ENCODE measurements at regions not wholly inside any gene's neighbourhood (a gene's known extent, or its start where the extent isn't known, plus 50 kb on each side); places are given as distances from the start of the nearest gene placed in this dataset.

DNA sequence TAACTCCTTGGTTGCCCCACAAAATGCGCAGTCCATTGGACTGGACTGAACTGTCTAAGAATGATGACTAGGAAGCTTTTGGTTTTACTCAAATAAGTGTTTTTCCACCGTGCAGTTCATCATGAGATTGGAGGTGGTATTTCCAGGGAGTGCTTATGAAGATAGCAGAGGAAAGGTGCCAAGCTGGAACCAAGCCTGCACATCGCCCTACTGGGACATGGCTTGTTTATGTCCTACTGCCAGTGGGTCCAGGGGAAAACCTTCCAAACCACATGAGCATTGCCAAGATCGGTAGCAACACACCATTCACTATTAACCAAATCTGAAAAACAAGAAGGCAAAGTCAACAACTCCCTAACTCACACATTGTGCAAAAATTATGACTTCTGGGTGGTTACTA lies 54.7 kb upstream of the DSCAM start:
- intact Hi-C loops (cut with micrococcal nuclease) (no loop called here), in situ Hi-C loops (cut with MboI; ENCODE audit: low sequenced_read_pairs) (no loop called here), dilution Hi-C loops (cut with HindIII; ENCODE audit: low sequenced_read_pairs, unreplicated experiment) (no loop called here)
- Histone ChIP-seq H2AK9ac (replicated peaks; ENCODE audit: low read depth, low read length, poor library complexity) (no peak overlapping the region), H4K5ac (ENCODE audit: low read depth, low read length) (no peak overlapping the region), H2BK120ac (ENCODE audit: low read depth, low read length) (no peak overlapping the region), H3K36me3 (ENCODE audit: control insufficient read depth, insufficient read depth, low read length) (no peaks in the 10 kb centered on the region), H3K4ac (ENCODE audit: low read depth, low read length) (no peak overlapping the region), H2BK5ac (ENCODE audit: low read depth, low read length, poor library complexity, severe bottlenecking) (no peak overlapping the region), H3K79me1 (ENCODE audit: low read depth in 1 of 2, low read length in 2 of 2) (no peaks in the 10 kb centered on the region), H3K23ac (ENCODE audit: low read depth, low read length) (no peak overlapping the region), H4K8ac (ENCODE audit: low read depth in 2 of 2, low read length in 2 of 2) (no peak overlapping the region), H3K18ac (ENCODE audit: low read depth, low read length) (no peak overlapping the region), H3K9me1 (ENCODE audit: insufficient read depth, low read length) (no peaks in the 10 kb centered on the region), H3K4me2 (ENCODE audit: low read depth, low read length) (no peak overlapping the region), H4K91ac (ENCODE audit: insufficient read depth, low read depth, low read length) (no peak overlapping the region), H3K4me3 (ENCODE audit: insufficient read depth, low read depth, low read length) (no peak overlapping the region), H3K27me3 (ENCODE audit: control insufficient read depth, insufficient read depth, low read length) (no peaks in the 10 kb centered on the region), H3K14ac (replicated peaks; ENCODE audit: low read depth, low read length) (no peak overlapping the region), H3K4me1 (ENCODE audit: control insufficient read depth, insufficient read depth, low read length) (no peaks in the 10 kb centered on the region), H2BK20ac (ENCODE audit: low read depth, low read length) (no peak overlapping the region), H3K56ac (ENCODE audit: extremely low read depth, insufficient read depth, low read length) (no peak overlapping the region), H3K9ac (ENCODE audit: low read depth, low read length) (no peak overlapping the region), H3K27ac (ENCODE audit: insufficient read depth, low read length) (no peak overlapping the region), H2AK5ac (ENCODE audit: low read depth, low read length) (no peak overlapping the region), H2AFZ (replicated peaks; ENCODE audit: low read length, poor library complexity) (no peak overlapping the region), H3K9me3 (ENCODE audit: control insufficient read depth, insufficient read depth, low read length) (peaks cover 29% of the 10 kb centered on the region), H4K20me1 (ENCODE audit: insufficient read depth, low read length) (no peaks in the 10 kb centered on the region), H2BK15ac (ENCODE audit: low read depth, low read length) (no peak overlapping the region)
- ATAC-seq (ENCODE audit: low read depth) (no peak), DNase-seq (no peak)
- TF ChIP-seq CHD1 (IDR thresholded peaks at IDR 0.05; ENCODE audit: low read depth, low read length), result no peak
- TF ChIP-seq, protein P1, sequence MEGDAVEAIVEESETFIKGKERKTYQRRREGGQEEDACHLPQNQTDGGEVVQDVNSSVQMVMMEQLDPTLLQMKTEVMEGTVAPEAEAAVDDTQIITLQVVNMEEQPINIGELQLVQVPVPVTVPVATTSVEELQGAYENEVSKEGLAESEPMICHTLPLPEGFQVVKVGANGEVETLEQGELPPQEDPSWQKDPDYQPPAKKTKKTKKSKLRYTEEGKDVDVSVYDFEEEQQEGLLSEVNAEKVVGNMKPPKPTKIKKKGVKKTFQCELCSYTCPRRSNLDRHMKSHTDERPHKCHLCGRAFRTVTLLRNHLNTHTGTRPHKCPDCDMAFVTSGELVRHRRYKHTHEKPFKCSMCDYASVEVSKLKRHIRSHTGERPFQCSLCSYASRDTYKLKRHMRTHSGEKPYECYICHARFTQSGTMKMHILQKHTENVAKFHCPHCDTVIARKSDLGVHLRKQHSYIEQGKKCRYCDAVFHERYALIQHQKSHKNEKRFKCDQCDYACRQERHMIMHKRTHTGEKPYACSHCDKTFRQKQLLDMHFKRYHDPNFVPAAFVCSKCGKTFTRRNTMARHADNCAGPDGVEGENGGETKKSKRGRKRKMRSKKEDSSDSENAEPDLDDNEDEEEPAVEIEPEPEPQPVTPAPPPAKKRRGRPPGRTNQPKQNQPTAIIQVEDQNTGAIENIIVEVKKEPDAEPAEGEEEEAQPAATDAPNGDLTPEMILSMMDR (conservative IDR thresholded peaks at IDR 0.05; ENCODE audit: low read depth, low read length), result no peak
- no peak for TF ChIP-seq BHLHE40 (IDR thresholded peaks at IDR 0.05; ENCODE audit: low read depth, low read length)
- no peak for TF ChIP-seq MAZ (IDR thresholded peaks at IDR 0.05; ENCODE audit: borderline replicate concordance, low read depth, low read length)
- no peak for TF ChIP-seq POLR2A (IDR thresholded peaks at IDR 0.05; ENCODE audit: low read depth, low read length)
- no peak for TF ChIP-seq MXI1 (IDR thresholded peaks at IDR 0.05; ENCODE audit: borderline replicate concordance, low read depth, low read length)
- TF ChIP-seq RCOR1 (IDR thresholded peaks at IDR 0.05; ENCODE audit: insufficient replicate concordance, low read length), result no peak
- TF ChIP-seq NFE2L2 (IDR thresholded peaks at IDR 0.05; ENCODE audit: low read depth, low read length), result no peak
- TF ChIP-seq, protein P2, sequence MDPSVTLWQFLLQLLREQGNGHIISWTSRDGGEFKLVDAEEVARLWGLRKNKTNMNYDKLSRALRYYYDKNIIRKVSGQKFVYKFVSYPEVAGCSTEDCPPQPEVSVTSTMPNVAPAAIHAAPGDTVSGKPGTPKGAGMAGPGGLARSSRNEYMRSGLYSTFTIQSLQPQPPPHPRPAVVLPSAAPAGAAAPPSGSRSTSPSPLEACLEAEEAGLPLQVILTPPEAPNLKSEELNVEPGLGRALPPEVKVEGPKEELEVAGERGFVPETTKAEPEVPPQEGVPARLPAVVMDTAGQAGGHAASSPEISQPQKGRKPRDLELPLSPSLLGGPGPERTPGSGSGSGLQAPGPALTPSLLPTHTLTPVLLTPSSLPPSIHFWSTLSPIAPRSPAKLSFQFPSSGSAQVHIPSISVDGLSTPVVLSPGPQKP (IDR thresholded peaks at IDR 0.05; ENCODE audit: borderline replicate concordance, low read depth, low read length), result no peak
- no peak for TF ChIP-seq USF2 (IDR thresholded peaks at IDR 0.05; ENCODE audit: low read depth, low read length)
- BruUV-seq (replicated peaks), result no TSS peak
- CTCF ChIA-PET, result no interaction called here
- POLR2A ChIA-PET (ENCODE audit: unreplicated experiment), result no interaction called here
- 60% methylated on average over 1 of the region's 4 CpGs; no CpG with 5 or more reads in 1 of the 2 experiments for WGBS, 2 experiments (ENCODE audit: extremely low coverage in 2 of 2, insufficient read length in 1 of 2)
